NCI-H510A (cell line): ENCODE measurements at regions not wholly inside any gene's neighbourhood (a gene's known extent, or its start where the extent isn't known, plus 50 kb on each side); places are given as distances from the start of the nearest gene placed in this dataset.
"Not testable (repeated sequence)": the region's sequence is repeated elsewhere in the genome, so short reads cannot be mapped to it uniquely, and the experiment has no call there.

Source experiments
- DNase-seq: peaks from one replicate; lab custom pipeline; 2025; lab: John Stamatoyannopoulos, UW

GRCh38 chr2:116769514-116769913 is 1045.0 kb upstream of the DDX18 start:
- DNase-seq: no peak

DNA sequence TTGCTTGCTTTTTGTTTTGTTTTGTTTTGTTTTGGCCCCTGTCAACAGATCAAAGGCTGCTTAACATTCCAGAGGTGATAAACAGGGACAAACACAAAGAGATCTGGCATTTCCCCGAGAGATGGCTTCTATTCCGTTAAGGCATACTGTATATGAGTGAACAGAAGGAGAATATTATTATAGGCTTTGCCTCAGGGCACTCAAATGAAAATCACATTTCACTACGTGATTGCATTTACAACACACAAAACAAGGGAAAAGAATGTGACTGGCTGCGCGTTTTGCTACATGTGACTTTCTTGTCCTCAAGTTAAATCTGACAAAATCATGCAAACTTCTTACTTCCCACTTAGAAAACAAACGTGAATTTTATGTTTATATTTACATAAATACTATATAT is 1037.9 kb upstream of the DDX18 start:
- no peak for DNase-seq

DNA sequence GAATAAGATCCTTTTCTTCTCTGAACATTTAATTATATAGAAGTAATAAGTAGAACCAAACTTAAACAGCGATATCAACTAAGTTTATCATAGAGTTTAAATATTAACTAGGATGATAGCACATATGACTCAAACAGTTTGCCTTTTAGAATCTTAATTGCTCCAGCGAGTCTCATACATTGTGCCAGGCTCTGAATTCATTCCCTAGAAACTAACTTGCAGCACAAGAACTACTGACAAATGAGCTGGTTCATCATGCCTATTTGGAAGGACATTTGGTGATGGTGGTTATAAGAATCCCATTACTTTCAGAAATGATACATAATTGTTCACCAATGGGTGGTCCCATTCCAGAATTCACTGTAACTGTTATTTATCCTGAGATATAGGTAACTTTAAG is 1026.6 kb upstream of the DDX18 start:
- no peak for DNase-seq

GRCh38 chr2:116802671-116803070 is 1011.8 kb upstream of the DDX18 start:
- no peak for DNase-seq

- DNase-seq: no peak
These were observed 1009.6 kb upstream of the DDX18 start for GRCh38 chr2:116804901-116805300.

- not testable (repeated sequence) for DNase-seq
These were observed 1008.0 kb upstream of the DDX18 start for GRCh38 chr2:116806505-116806904.

DNA sequence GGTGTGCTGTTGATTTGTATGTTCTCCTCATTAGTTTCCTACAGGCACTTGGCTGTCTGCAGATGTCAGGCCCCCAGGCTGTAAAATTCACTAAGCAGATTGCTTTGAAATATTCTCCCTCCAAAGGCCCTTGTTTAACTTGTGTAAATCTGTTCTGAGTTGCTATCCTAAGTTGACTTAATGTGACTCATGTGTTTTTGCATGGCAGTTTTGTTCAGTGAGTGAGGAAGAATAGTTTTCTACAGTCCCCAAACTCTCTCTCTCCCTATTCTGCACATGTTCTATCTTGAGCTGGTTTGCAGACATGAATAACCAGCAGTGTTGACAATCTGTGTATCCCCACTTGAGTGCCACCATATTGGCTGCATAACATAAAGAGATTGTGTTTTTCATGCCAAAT is 1005.4 kb upstream of the DDX18 start:
- DNase-seq: no peak

DNA sequence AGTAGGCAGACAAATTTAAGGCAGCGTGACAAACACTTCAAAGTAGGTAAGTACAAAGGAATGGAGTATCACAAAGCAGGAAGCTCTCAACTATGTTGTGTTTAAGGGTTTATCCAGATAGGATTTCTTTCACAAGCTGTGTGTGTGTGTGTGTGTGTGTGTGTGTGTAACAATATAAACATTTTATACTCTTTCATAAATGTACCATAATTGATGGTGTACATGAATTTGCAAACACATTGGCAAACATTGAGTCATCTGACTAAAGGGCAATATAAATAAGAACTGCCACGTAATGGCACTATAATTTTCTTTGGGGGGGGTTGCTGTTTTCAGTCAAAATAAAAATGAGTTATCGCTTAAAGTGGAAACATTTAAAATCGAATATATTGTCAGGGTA is 1004.4 kb upstream of the DDX18 start:
- DNase-seq: no peak

GRCh38 chr2:116810645-116811044 is 1003.8 kb upstream of the DDX18 start:
- no peak for DNase-seq

DNA sequence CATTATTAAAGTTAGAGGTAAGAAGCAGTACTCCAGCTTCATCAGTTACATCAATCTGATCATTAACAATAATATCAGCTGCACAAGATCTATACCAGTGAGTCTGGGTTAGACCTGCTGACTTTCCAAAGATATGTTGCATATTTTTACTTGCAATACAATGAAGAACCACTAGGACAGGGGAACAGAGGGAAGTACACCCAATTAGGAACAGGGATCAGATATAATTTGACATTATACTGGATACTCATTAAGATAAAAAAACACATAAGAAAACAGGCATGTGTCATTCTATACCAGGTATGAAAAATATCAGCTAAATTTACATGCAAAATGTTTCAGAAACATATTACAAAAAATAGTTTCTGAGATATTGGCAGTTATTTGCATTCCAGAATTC is 995.1 kb upstream of the DDX18 start:
- DNase-seq: no peak

GRCh38 chr2:116820986-116821385 is 993.5 kb upstream of the DDX18 start:
- DNase-seq: no peak

DNA sequence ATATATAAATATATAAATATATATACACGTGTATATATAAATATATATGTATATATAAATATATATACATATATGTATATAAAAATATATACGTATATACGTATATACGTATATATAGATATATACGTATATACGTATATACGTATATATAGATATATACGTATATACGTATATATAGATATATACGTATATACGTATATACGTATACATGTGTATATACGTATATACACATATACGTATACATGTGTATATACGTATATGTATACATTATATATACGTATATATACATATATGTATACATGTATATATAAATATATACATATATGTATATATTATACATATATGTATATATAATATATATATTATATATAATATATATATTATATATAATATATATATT is 984.9 kb upstream of the DDX18 start:
- not testable (repeated sequence) for DNase-seq

- no peak for DNase-seq
These were observed 982.3 kb upstream of the DDX18 start for GRCh38 chr2:116832148-116832547.

GRCh38 chr2:116833052-116833451 is 981.4 kb upstream of the DDX18 start:
- no peak for DNase-seq

DNA sequence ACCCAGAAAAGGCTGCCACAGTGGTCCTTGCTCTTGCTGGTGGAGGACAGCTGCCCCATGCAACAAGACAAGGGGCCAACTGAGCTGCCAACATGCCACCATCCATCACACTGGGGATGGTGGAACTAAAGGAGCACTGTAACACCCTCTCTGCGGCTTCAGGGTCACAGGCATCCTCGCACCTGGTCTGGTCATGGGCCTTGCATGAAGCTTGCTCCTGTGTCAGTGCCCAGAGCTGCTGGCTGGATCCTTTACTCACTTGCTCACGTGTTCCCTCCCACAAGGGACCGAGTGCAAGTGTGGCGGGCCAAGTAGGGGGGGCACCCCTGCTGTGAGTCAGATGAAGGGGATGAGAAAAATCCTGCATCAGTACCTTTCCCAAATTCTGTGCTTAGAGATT is 972.3 kb upstream of the DDX18 start:
- no peak for DNase-seq

DNA sequence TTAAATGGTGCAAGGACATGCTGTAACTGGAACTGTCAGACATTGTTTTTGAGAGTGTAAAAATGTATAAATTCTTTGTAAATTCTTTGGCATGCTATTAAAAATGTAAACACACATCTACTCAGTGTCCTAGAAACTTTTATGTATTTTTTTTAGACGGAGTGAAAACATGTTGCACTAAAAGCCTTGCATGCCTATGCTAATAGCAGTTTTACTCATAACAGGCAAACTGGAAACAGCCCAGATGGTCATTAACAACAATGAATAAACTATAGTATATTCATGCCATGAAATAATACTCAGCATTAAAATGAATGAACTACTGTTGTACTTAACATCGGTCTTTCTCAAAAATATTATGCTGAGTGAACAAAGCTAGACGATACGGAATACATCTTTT is 954.8 kb upstream of the DDX18 start:
- DNase-seq: no peak

DNA sequence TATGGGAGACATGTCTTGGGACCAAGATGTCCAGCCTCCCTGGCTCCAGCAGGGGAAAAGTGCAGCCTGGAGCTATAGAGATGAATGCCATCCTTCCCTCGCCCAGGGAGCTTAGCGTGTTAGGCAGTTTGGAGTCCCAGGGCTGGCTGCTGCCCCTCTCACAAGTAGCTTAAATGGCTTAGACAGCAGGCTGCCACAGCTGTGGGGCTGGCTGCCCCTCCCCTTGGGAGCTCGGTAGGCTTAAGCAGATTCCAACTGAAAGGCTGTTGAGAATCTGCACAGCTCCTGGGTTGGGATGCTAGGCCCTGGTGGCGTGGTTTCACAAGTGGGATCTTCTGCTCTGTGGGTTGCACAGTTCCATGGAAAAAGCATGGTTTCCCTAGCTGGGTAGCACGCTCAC is 940.5 kb upstream of the DDX18 start:
- no peak for DNase-seq

GRCh38 chr2:116877274-116877673 is 937.2 kb upstream of the DDX18 start:
- DNase-seq: no peak

DNA sequence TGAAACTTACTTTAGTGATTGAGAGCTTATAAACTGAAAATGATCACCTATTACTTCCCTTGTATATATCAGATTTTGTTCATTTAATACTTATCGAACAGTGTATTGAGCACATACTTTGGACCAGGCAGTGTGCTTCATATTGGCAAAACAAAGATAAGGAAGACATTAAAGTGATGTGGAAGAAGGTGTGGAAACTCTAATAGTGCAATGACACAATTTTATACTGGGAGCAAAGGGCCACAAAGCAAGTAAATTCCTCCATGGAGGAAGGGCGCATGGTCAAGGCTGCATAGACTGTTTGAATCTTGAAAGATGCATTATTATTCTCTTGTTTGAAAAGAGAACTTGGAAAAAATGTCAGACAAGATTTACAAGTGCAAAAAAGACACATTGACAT is 936.5 kb upstream of the DDX18 start:
- no peak for DNase-seq

GRCh38 chr2:116879650-116880160 is 934.8 kb upstream of the DDX18 start:
- DNase-seq: no peak

DNA sequence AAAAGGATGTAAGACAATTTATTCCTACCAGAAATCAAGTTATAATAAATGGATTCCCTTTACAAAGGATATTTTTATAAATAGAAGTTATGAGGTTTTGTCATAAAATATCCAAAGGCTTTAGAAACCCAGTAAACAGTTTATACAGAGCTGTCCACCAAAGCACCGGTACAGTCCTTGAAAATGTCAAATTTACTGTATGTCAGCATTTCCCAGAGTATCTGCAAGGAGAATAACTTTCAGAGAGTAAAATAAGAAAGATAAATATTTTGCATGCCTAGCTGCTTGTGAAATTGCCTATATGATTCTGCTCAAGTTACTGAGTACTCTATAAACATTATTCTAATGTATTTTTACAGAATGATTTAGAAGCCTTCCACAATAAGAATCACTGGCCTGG is 923.3 kb upstream of the DDX18 start:
- no peak for DNase-seq

- no peak for DNase-seq
These were observed 903.0 kb upstream of the DDX18 start for GRCh38 chr2:116911540-116911939.

- DNase-seq: no peak
These were observed 898.8 kb upstream of the DDX18 start for GRCh38 chr2:116915673-116916072.

GRCh38 chr2:116917196-116917595 is 897.3 kb upstream of the DDX18 start:
- no peak for DNase-seq

GRCh38 chr2:116918574-116918973 is 895.9 kb upstream of the DDX18 start:
- no peak for DNase-seq
